ENCODE measurements at regions not wholly inside any gene's neighbourhood (a gene's known extent, or its start where the extent isn't known, plus 50 kb on each side); places are given as distances from the start of the nearest gene placed in this dataset.

GRCh38 chr15:31752065-31752762, 278.1 kb upstream of the CHRNA7 start:
- no peak for DNase-seq (ENCODE audit: low read depth in 2 of 2)

GRCh38 chr15:31752905-31753304, 277.4 kb upstream of the CHRNA7 start:
- DNase-seq (ENCODE audit: low read depth in 2 of 2), result no peak

DNA sequence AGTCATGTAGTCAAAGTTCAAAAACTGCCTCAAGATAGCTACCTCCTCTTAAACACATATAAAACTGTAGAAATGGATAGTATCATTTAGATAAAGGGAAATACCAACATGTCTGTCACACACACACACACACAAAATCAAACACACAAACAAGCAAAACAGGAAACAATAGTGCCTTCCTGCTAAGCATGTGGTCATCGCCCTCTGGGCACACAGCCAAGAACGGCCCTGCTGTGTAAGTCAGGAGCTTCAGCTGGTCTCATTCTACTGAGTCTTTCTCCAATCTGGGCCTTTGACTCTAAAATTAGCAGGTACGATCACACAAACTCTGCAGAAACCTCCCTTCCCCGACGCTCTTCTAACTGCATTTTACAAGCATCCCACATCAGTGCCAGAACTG, 272.2 kb upstream of the CHRNA7 start:
- no peak for DNase-seq (ENCODE audit: low read depth in 2 of 2)

- no peak for DNase-seq (ENCODE audit: low read depth in 2 of 2)
Measured at GRCh38 chr15:31768055-31768454, 262.3 kb upstream of the CHRNA7 start.

DNA sequence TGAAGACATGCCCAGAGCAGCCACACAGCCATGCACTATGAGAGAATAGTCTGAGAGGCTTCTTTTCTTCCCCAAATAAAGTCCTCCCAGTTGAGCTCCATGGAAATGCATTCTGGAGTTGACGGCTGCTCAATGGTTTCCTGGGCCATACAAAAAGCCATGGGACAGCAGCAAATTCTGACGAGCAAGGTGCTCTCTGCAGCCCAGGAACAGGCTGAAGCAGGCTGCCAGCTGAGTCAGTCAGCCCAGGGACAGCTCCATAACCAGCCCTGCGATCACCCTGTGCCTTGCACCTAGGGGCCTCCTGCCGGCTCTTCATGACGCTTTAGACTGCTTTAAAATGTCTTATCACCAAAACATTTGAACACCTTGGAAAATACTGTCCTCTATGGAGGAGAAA, 256.3 kb upstream of the CHRNA7 start:
- DNase-seq (ENCODE audit: low read depth in 2 of 2), result no peak

DNA sequence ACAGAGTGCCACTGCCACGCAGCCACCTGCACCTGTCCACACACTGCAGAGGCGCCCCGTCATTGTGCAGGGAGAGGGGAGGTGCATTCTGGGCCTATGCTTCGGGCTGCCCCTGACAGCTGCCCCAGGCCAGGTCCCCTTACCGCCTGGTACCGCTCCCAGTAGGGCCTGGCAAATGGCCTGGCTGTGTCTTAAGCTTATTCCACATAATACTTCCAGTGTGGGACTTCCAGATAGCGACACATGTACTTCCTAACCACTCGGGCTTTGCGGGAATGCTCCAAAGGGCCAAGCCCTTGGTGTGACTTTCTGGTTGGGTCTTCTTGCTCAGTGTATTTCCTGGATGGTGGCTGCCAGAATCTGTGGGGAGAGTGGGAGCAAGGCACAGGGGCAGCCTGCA, 254.3 kb upstream of the CHRNA7 start:
- DNase-seq (ENCODE audit: low read depth in 2 of 2), result no peak

GRCh38 chr15:31781261-31781660, 249.1 kb upstream of the CHRNA7 start:
- DNase-seq (ENCODE audit: low read depth in 2 of 2), result no peak

DNA sequence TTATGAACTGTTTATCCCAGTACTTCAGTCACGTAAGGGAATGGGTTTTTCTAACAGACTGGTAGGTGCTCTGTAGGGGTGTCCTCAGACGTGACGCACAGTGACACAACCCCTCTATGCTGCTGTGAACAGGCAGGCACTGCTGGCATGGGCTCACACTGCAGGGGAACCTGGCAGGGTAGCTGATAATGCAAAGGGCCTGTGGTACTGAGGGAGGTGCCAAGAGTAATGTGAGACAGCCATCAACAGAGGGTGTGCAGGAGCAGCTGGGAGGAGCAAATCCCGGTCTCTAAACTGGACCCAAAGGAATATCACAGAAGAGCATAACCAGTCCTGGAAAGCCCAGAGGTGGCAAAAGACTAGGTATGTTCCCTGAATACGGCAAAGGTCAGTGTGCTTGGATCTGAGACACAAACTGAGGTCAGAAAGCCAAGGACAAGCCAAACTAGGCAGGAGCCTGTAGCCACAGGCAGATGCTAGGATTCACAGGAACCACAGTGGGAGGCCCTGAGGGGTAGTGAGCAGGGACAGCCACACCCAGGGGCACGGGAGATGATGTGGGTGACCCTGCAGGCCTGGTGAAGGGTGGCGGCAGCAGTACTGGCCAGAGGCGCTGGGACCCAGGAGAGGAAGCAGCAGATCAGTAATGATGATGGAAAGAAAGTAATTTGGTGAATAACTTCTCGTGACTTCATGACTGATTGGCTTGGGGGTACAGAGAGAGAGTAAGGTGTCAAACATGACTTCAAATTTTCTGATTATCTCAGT, 248.1 kb upstream of the CHRNA7 start:
- no peak for DNase-seq (ENCODE audit: low read depth in 2 of 2)

- DNase-seq (ENCODE audit: low read depth in 2 of 2), result no peak
Measured at GRCh38 chr15:31782951-31783350, 247.4 kb upstream of the CHRNA7 start.

GRCh38 chr15:31786360-31786759, 244.0 kb upstream of the CHRNA7 start:
- DNase-seq (ENCODE audit: low read depth in 2 of 2), result no peak

DNA sequence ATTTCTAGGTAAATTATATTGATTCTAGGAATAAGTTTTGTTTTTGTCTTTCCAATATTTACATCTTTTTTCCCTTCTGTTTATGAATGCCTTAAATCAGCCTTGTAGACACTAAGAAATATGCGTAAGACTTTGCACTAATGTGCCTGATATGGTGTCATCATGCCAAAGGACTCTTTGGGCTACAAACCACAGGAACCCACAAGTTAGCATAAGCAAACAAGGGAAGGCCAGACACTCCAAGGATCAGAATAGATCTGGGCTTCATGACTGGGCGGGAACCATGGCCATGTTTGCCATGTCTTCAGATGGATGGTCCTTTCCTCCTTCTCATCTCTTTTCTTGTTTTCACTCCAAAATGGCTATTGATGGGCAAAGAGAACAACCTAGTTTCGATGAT, 242.2 kb upstream of the CHRNA7 start:
- no peak for DNase-seq (ENCODE audit: low read depth in 2 of 2)

DNA sequence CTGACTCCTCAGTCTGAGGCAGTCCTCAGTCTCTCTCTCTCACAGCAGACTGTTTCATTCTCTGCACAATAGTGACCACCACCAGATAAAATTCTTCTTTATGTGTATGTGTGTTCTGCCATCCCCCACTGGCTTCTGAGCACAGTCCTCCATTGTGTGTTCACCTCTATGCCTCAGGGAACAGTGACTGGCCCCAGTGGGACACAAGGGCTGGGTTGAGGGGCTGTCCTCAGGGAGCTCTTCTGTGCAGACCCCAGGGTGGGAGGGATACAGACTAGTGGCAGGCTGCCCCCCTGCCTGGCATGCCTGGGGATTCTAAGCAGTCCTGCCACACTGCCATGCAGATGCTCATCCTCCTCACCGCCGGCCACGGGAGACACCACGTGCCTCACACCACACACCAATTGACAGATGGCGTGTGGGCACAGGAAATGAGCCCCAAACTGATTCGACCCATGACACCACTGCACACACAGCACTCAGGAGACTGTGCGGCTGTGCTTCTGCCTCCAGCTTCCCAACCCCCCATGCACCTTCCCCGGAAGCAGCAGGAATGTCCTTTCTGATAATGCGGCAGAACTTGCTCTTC, 237.6 kb upstream of the CHRNA7 start:
- no peak for DNase-seq (ENCODE audit: low read depth in 2 of 2)

DNA sequence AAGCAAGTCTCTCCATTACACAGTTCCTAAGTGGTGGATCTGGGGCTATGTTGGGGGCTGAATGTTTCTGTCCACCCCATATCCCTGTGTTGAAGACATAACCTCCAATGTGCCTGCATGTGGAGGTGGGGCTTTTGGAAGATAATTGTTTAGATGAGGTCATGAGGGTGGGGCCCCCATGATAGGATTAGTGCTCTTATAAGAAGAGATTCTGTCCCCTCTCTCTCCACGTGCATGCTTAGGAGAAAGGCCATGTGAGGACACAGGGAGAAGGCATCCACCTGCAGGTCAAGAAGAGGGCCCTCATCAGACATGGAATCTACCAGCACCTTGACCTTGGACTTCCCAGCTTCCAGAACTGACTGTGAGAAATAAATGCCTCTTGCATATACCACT, 231.0 kb upstream of the CHRNA7 start:
- DNase-seq (ENCODE audit: low read depth in 2 of 2), result no peak

GRCh38 chr15:31799715-31800321, 230.5 kb upstream of the CHRNA7 start:
- no peak for DNase-seq (ENCODE audit: low read depth in 2 of 2)

DNA sequence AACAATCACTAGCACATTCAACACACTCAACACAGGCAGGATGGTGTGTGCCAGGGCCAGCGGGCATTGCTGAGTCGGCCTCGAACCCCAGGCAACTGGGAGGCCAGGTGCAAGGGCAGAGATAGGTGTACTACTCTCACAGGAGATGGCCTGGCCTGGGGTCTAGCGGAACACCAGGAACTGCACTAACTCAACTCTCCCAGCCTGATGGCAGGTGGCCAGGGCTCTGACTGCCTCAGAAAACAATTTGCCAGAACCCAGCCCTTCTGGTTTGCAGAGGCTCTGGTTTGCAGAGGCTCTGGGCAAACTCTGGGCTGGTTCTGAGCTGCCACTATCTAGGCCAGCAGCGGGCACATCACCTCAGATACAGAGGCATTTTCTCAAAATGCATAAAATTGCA, 229.2 kb upstream of the CHRNA7 start:
- no peak for DNase-seq (ENCODE audit: low read depth in 2 of 2)

DNA sequence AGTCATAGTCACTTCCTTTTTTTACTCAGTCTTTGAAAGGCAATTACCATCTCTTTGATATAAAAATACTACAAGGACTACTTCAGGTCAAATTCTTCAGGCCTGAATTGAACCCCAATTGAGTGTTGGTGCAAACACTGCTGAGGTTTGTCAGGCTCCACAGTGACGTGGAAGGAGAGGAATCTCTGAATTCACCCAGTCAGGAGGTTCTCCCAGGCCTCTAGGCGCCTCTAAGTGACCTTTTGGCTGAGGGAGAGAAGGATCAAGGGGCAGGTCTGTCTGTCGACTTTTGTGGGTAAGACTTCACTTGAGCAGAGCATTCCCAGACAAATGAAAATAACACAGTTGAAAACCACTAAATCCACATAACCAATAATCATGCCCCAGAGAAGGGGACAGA, 227.6 kb upstream of the CHRNA7 start:
- no peak for DNase-seq (ENCODE audit: low read depth in 2 of 2)

DNA sequence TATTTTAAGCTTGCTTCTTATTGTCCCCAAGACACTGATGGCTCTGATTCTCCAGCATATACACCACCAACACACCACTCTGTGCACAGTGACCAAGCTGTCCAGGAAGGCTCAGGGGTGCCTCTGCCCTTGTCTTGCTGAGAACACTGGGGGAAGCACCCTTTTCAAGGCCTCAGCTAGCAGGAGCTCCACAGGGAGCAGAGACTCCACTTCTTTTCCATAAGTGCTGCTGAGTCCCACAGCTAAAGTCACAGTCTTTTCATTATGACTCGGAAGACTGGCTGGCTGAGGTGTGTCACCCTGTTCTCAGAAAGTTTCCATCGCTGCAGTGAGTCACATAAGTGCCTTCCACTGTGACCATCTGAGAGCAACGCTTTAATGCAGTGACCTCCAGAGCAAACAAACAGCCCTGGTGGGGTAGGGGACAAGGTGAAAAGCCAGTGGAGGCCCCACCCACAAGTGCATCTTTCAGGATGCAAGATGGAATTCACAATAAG, 226.9 kb upstream of the CHRNA7 start:
- no peak for DNase-seq (ENCODE audit: low read depth in 2 of 2)

DNA sequence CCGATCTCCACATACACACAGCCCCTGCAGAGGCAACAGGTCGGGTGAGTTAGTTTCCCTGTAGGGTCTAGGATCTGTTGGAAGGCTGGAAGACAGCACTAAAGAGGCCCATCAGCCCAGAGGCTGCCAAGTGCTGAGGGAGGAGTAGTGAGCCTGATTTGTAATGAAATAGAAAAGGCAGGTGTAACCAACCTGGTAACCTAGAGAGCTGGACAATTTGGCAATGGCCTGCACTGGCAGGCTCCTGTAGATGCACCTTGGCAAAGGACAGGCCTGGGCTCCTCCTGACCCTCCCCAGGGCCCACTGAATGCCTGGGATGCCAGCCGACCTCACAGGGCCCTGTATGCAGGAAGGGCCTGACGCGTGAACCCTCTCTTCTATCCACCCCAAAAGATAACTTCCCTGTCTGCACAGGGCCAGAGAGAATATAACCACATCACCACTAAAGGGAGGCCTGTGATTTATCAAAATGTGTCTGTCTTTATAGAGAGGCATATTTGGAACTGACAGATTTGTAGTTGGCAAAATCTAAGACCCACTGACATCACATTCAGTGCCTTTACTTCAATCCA, 225.1 kb upstream of the CHRNA7 start:
- no peak for DNase-seq (ENCODE audit: low read depth in 2 of 2)

- DNase-seq (ENCODE audit: low read depth in 2 of 2), result no peak
Measured at GRCh38 chr15:31806106-31806505, 224.2 kb upstream of the CHRNA7 start.

- no peak for DNase-seq (ENCODE audit: low read depth in 2 of 2)
Measured at GRCh38 chr15:31811641-31812040, 218.7 kb upstream of the CHRNA7 start.

DNA sequence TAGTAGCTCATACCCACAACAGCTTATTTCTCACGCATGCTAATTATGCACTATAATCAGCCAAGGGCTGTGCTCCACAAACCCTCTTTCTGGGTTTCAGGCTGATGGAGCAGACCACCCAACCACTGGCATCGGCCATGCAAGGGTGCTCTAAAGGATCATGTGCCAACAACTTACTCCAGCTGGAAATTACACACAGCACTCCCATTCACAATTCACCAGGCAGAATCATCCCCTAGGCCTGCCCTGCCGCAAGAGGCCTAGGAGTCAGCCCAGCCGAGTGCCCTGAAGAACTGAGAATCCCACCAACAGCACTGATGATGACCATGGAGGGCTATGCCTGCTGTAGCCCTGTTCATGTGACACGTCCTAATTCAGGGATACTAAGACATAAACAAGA, 216.2 kb upstream of the CHRNA7 start:
- no peak for DNase-seq (ENCODE audit: low read depth in 2 of 2)
